Transverse colon (tissue), 4 donors: ENCODE measurements at regions not wholly inside any gene's neighbourhood (a gene's known extent, or its start where the extent isn't known, plus 50 kb on each side); places are given as distances from the start of the nearest gene placed in this dataset.

Source experiments
- DNase-seq: peaks from one replicate; pipeline ENCODE4 v3.0.0-alpha.2; 2019
- H3K27ac ChIP-seq, 4 donors: fragments of 200-600 bp; sonication (generic); 2 replicates each; pipeline ENCODE4 v1.5.1; 2016 to 2018; ENCODE audit warnings: inconsistent platforms in 4 of 4
- H3K27me3 ChIP-seq: fragments of 200-600 bp; sonication (generic); 2 replicates; pipeline ENCODE4 v1.5.1; 2017; ENCODE audit warnings: inconsistent platforms
- H3K36me3 ChIP-seq, 4 donors: fragments of 200-600 bp; sonication (generic); 2 replicates each; pipeline ENCODE4 v1.5.1; 2017 to 2019; ENCODE audit warnings: inconsistent platforms in 4 of 4
- H3K4me1 ChIP-seq, 4 donors: fragments of 200-600 bp; sonication (generic); 2 replicates each; pipeline ENCODE4 v1.5.1; 2017 to 2020; ENCODE audit warnings: inconsistent platforms in 4 of 4
- H3K4me3 ChIP-seq, 4 donors: fragments of 200-600 bp; sonication (generic); 1 replicate in 1 of 4; 2 replicates in 3 of 4; pipeline versions ENCODE4 v1.5.1 to v1.6.1; 2017 to 2019; ENCODE audit warnings: inconsistent platforms in 4 of 4
- H3K9me3 ChIP-seq, 2 donors: fragments of 200-600 bp; sonication (generic); 2 replicates each; pipeline ENCODE4 v1.5.1; 2017 to 2019; ENCODE audit warnings: inconsistent platforms in 2 of 2
- CTCF ChIP-seq, 5 experiments: fragments of 200-600 bp in 3 of 5; fragments of 450-650 bp in 2 of 5; sonication (generic) in 3 of 5; IDR thresholded peaks; 1 replicate in 2 of 5; 2 replicates in 3 of 5; pipeline ENCODE4 v1.5.1; 2016 to 2017; ENCODE audit warnings: antibody characterized with exemption in 5 of 5, inconsistent platforms in 3 of 5, mild to moderate bottlenecking in 2 of 5, moderate library complexity in 1 of 5
- EP300 ChIP-seq: sonication (generic); formaldehyde crosslinking; IDR thresholded peaks from one replicate; pipeline ENCODE4 v1.6.1; 2017; ENCODE audit warnings: antibody characterized with exemption, low read depth
- POLR2A ChIP-seq: fragments of 450-650 bp; IDR thresholded peaks from one replicate; pipeline ENCODE4 v1.6.1; 2016; ENCODE audit warnings: antibody characterized with exemption, mild to moderate bottlenecking, moderate library complexity
- POLR2AphosphoS5 ChIP-seq, 3 donors: sonication (generic); formaldehyde crosslinking; IDR thresholded peaks; one replicate each; pipeline ENCODE4 v1.6.1; 2016; ENCODE audit warnings: antibody characterized with exemption in 3 of 3
- WGBS, 2 donors: methylation state at CpG; one replicate each; pipeline ENCODE4 v1.1.5; 2018; ENCODE audit warnings: low coverage in 1 of 2; 5-methylcytosine and 5-hydroxymethylcytosine counted together
- in situ Hi-C, 4 donors: fragments of 200-750 bp; cut with MboI; loops; one replicate each; pipeline versions ENCODE4 v1.15.0 to v1.15.1; 2017; ENCODE audit warnings: low sequenced_read_pairs in 3 of 4, low pct_ligation_motif_present in 1 of 4, low pct_unique_long_range_greater_than_20kb in 1 of 4
- intact Hi-C: fragments of 100-400 bp; cut with DNase I; formaldehyde crosslinking; loops from one replicate; pipeline ENCODE4 v1.15.1; 2023; ENCODE audit warnings: low total_unique reads

GRCh38 chr14:97866664-97867063 is 1069.5 kb downstream of the VRK1 start:
- TF ChIP-seq CTCF (IDR thresholded peaks at IDR 0.05) (no peak), POLR2AphosphoS5 (IDR thresholded peaks at IDR 0.05) (no peak), POLR2A (no peak), EP300 (no peak)

GRCh38 chr14:97873291-97873690 is 1076.1 kb downstream of the VRK1 start:
- no peaks in the 10 kb centered on the region for H3K36me3 ChIP-seq
- no peak for DNase-seq
- H3K27ac ChIP-seq, result no peak overlapping the region
- in situ Hi-C loops (no loop called here), intact Hi-C loops (no loop called here)
- no peak overlapping the region for H3K4me3 ChIP-seq
- H3K9me3 ChIP-seq, result no peaks in the 10 kb centered on the region
- no peaks in the 10 kb centered on the region for H3K27me3 ChIP-seq
- H3K4me1 ChIP-seq, result no peaks in the 10 kb centered on the region
- TF ChIP-seq EP300, result no peak
- no peak for TF ChIP-seq POLR2A
- no peak for TF ChIP-seq POLR2AphosphoS5 (IDR thresholded peaks at IDR 0.05)

More at GRCh38 chr14:97866664-97867063, 1069.5 kb downstream of the VRK1 start:
- in situ Hi-C loops (no loop called here), intact Hi-C loops (no loop called here)
- H3K4me1 ChIP-seq, result no peaks in the 10 kb centered on the region
- WGBS, 2 donors, result 65 to 90% methylated on average over 2 to 5 of the region's 5 CpGs
- H3K9me3 ChIP-seq, result no peaks in the 10 kb centered on the region
- H3K27me3 ChIP-seq, result no peaks in the 10 kb centered on the region
- H3K27ac ChIP-seq, result no peak overlapping the region
- H3K4me3 ChIP-seq, result no peak overlapping the region
- no peaks in the 10 kb centered on the region for H3K36me3 ChIP-seq
- no peak for DNase-seq

- Histone ChIP-seq H3K27ac (no peak overlapping the region), H3K9me3 (no peaks in the 10 kb centered on the region), H3K4me3 (no peak overlapping the region), H3K4me1 (peaks cover 0 to 4% (median 0%) of the 10 kb centered on the region in 4 donors), H3K27me3 (no peaks in the 10 kb centered on the region), H3K36me3 (no peaks in the 10 kb centered on the region)
- intact Hi-C loops, result no loop called here
- TF ChIP-seq POLR2AphosphoS5 (IDR thresholded peaks at IDR 0.05) (no peak), CTCF (IDR thresholded peaks at IDR 0.05) (no peak), EP300 (no peak), POLR2A (no peak)
- DNase-seq, result no peak
- 82 to 96% methylated on average over 9 of the region's 9 CpGs for WGBS, 2 donors
- in situ Hi-C loops, result no loop called here
Observed at GRCh38 chr14:97874394-97874793, 1077.2 kb downstream of the VRK1 start.

GRCh38 chr14:97878206-97878605 is 1081.0 kb downstream of the VRK1 start:
- H3K36me3 ChIP-seq, result no peaks in the 10 kb centered on the region
- in situ Hi-C loops, result no loop called here
- H3K4me1 ChIP-seq, result peaks cover 0 to 4% (median 0%) of the 10 kb centered on the region in 4 donors
- WGBS, 2 donors, result 80 to 89% methylated on average over 1 of the region's 1 CpG
- intact Hi-C loops, result loop anchor here (5.0 kb wide), 1 partner anchor 1464 kb away; no protein-coding TSS in a partner anchor
- no peak for TF ChIP-seq POLR2A
- TF ChIP-seq POLR2AphosphoS5 (IDR thresholded peaks at IDR 0.05), result no peak
- no peak for TF ChIP-seq EP300
- no peaks in the 10 kb centered on the region for H3K27me3 ChIP-seq
- no peak overlapping the region for H3K27ac ChIP-seq
- no peak for DNase-seq
- no peaks in the 10 kb centered on the region for H3K9me3 ChIP-seq
- no peak overlapping the region for H3K4me3 ChIP-seq

- no peaks in the 10 kb centered on the region for H3K9me3 ChIP-seq
- 31 to 39% methylated on average over 5 of the region's 5 CpGs for WGBS, 2 donors
- peak; percentile 10 for DNase-seq
- no peaks in the 10 kb centered on the region for H3K36me3 ChIP-seq
- H3K27me3 ChIP-seq, result no peaks in the 10 kb centered on the region
- no peak overlapping the region for H3K4me3 ChIP-seq
- H3K27ac ChIP-seq, result no peak overlapping the region
- intact Hi-C loops, result loop anchor here (5.0 kb wide), 1 partner anchor 1464 kb away; no protein-coding TSS in a partner anchor
- no peak for TF ChIP-seq POLR2A
- no peak for TF ChIP-seq EP300
- no peak for TF ChIP-seq POLR2AphosphoS5 (IDR thresholded peaks at IDR 0.05)
- in situ Hi-C loops, result no loop called here
- peaks cover 0 to 4% (median 0%) of the 10 kb centered on the region in 4 donors for H3K4me1 ChIP-seq
Observed at GRCh38 chr14:97878727-97879126, 1081.5 kb downstream of the VRK1 start.

GRCh38 chr14:97887690-97888089 is 1090.5 kb downstream of the VRK1 start:
- intact Hi-C loops (no loop called here), in situ Hi-C loops (no loop called here)
- Histone ChIP-seq H3K36me3 (no peaks in the 10 kb centered on the region), H3K27ac (no peak overlapping the region), H3K27me3 (no peaks in the 10 kb centered on the region), H3K9me3 (no peaks in the 10 kb centered on the region), H3K4me3 (no peak overlapping the region), H3K4me1 (no peaks in the 10 kb centered on the region)
- DNase-seq, result no peak
- TF ChIP-seq POLR2AphosphoS5 (IDR thresholded peaks at IDR 0.05), result no peak
- no peak for TF ChIP-seq POLR2A
- TF ChIP-seq CTCF (IDR thresholded peaks at IDR 0.05), result no peak
- TF ChIP-seq EP300, result no peak
- 81 to 93% methylated on average over 5 to 6 of the region's 6 CpGs for WGBS, 2 donors
